ENCODE measurements at regions not wholly inside any gene's neighbourhood (a gene's known extent, or its start where the extent isn't known, plus 50 kb on each side); places are given as distances from the start of the nearest gene placed in this dataset.

DNA sequence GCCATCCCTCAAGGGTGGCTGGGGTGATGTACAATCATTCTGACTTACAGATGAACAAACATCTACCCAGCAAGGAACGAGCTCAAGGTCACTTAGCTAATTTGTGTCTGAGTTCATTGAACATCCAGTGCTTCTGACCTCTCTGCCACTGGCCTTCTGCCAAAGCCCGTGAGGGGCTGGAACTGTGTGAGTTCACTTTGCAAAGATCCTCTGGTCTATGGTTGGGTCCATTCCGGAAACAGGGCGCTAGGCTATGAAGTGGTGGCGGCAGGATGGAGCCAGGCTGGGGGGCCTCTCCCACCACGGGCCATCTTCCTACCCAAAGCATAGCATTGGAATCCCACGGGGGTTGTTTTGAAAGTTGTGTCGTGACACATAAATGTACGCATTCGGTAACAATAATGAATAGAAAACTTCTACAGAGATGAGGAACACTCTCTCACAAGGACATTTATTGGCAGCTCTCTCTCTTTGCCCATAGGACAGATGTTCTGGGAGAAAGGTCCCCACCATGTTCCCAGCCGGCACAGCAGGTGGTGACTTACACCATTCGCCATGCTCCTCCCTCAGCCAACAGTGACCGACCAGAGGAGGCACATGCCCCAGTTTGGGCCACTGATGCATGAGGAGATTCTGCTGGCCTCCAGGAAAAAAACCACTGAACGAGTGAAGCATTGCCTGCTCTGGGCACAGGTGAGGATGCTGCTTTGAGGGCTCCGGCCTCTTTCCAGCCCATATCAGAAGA, 214.7 kb upstream of the CHRNA7 start:
- DNase-seq (ENCODE audit: low spot score) = no peak
- intact Hi-C loops (cut with DNase I) = no loop called here

DNA sequence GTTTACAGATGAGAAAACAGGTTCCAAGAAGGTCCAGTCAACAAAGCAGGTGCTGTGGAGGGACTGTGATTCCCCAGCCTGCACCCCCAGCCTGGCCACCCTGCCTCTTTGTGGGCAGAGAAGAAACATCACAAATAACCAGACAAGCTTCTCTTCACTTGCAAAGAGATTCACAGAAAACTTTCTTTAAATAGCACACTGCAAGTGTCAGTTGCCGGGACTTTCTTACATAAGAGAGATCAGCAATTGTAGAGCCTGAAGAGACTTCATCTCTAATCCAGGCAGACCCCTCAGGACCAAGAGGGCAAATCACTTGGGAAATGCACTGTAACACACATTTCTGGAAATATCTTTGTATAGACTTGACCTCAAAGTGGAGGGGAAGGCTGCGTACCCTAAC, 207.9 kb upstream of the CHRNA7 start:
- DNase-seq (ENCODE audit: low spot score) = no peak
- intact Hi-C loops (cut with DNase I) = no loop called here

DNA sequence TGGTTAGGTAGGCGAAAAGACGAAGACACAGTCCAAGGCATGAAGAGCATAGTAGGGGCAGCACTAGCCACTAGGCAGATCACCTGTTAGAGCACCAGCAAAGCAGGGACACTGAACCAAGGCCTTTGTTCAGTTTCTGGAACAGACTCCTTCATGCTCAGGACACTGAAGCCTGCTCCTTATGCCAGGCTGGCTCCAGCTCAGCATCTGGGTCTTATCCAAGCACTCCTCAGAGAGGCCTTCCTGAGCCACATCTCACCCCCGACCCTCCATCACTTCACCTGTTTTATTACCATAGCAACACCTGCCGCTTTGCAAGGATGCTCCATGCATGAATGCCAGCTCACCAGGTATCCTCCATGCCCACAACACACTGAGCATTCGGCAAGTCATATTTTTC, 206.3 kb upstream of the CHRNA7 start:
- intact Hi-C loops (cut with DNase I) = no loop called here
- no peak for DNase-seq (ENCODE audit: low spot score)

DNA sequence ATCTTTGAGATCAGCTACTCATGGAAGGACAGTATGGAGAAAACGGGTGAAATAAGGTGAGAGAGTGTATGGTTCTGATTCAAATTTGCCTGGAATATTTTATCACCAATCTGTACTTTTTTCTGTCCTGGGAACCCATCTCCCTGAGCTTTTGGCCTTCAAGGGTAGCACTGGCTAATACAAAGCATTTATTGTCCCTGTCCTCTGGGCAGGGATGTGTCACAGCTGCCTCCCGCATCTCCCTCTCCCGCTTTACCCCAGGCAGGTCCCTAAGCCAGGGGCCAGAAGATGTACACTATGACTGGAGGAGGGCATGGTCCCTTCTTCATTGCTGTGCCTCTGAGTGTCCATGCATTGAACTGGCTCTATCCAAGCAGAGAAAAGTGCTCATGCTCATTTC, 201.7 kb upstream of the CHRNA7 start:
- intact Hi-C loops (cut with DNase I) = no loop called here
- DNase-seq (ENCODE audit: low spot score) = no peak

DNA sequence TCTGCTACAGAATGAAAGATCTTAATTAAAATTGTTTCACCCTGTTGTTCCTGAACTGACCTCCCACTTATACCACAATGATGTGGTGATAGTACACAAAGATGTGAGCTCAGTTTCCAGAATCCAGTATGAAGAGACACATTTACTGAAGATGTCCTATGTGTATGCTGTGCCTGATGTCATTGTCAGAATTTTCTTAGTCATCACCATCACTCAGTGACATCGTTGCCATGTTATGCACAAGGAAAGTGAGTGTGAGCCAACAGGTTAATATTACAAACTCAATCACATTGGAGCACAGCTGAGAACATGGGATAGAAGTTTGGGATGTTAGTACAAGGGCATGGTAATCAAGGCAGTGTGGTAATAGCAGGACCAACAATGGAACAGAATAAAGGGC, 199.7 kb upstream of the CHRNA7 start:
- intact Hi-C loops (cut with DNase I) = no loop called here
- no peak for DNase-seq (ENCODE audit: low spot score)

DNA sequence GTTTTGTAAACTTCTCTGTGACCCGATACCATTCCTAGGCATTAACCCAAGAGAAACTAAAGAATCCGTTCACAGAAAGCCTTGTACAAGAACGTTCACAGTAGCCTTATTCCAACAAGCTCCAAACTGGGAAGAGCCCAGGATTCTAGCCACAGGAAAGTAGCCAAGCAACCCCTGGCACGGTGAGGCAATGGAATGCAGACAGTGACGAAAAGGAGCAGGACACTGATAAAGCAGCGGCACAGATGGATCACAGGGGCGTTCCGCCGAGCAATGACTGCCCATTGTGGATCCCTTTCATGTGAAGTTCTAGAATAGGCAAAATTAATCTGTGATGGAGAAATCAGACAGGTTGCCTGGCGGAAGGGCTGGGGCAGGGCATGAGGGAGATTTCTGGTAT, 198.7 kb upstream of the CHRNA7 start:
- intact Hi-C loops (cut with DNase I) = no loop called here
- DNase-seq (ENCODE audit: low spot score) = no peak

DNA sequence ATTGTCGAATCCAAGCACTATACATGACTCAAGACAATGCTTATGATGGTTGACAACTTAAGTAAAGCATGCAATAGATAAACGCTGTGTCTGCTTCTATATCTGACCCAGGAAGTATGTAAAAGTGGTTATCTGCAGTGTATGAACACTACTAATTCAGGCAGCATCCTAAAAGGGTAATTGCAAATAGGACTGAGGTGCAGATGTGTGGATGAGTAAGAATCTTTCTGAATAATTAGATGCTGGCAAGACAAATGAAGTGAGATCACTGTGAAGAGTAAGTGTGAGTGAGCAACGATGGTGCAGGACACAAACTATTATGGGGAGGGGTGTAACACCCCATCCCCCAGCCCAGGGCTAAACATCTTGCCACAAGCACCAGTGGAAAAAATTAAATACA, 195.7 kb upstream of the CHRNA7 start:
- no peak for DNase-seq (ENCODE audit: low spot score)
- intact Hi-C loops (cut with DNase I) = no loop called here

DNA sequence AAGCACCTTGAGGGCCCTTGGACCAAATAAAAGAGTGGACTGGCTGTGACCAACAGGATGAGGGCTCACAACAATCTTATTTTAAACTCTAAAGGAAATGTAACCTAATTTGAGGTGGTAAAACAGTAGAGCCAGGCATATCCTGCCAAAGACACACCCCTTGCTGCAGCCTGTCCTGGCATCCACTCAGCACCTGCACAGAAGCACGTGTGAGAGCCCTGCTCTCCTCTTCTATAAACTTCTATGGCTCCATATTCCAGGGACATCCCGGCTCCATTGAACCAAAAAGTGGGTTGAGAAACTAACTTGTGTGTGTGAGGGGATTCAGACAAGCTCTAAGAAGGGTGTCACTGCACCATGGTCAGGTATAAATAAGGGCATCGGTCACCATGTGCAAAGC, 190.9 kb upstream of the CHRNA7 start:
- DNase-seq (ENCODE audit: low spot score) = no peak
- intact Hi-C loops (cut with DNase I) = no loop called here

DNA sequence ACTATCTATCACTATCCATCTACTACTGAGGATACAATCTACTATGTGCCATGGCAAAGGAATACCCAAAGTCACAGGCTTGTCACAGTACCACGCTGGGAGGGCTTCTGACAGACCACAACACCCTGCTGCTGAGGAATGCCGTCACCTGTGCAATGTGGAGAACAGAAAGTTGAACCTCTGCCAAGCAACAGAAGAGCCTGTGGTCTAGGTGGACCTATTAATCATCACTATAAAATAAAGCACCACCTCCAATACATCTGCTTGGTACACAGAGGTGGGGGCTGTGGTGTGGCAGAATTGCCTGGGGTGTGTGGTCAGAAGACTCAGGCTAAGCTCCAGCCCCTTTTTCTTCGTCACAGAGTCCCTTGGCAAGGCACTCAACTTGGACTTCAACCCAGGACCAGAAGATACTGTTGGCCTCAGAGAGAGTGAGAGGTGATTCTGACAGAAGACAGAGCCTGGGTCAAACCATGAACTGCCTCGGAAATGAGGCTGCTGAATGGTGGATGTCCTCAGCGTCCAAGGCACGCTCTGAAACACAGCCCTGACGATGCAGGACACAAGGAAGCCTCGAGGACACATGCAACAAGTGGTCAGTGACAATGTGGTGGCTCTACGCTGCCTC, 189.4 kb upstream of the CHRNA7 start:
- no peak for DNase-seq (ENCODE audit: low spot score)
- intact Hi-C loops (cut with DNase I) = no loop called here

DNA sequence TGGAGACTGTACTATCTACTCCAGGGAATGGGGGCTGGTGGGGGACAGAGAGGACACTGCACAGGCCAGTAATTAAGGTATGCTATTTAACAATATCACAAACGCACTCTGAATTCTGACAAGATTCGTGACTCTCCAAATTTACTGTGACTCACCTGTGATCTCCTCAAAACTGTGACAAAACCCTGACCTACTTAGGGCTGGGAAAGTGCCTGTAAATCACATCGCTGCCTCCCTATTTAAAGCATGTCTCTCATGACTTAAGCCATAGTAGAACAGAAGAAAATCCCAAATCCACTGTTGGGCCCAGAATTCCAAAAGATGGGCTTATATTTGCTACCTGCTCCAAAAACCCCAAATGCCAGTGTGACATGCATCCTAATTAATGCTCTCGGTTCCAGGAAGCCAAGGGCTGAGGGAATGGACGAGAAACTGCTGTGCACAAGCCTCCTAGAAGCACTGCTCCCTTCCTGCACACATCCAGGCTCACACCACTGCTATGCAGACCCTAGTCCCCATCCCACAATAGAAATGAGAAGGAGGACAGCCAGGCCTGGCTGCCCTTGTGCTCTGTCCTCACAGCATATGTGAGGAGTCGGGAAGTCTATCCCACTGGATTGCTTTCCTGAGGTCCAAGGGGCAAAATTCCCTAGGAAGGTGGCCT, 187.7 kb upstream of the CHRNA7 start:
- intact Hi-C loops (cut with DNase I) = no loop called here
- DNase-seq (ENCODE audit: low spot score) = no peak

DNA sequence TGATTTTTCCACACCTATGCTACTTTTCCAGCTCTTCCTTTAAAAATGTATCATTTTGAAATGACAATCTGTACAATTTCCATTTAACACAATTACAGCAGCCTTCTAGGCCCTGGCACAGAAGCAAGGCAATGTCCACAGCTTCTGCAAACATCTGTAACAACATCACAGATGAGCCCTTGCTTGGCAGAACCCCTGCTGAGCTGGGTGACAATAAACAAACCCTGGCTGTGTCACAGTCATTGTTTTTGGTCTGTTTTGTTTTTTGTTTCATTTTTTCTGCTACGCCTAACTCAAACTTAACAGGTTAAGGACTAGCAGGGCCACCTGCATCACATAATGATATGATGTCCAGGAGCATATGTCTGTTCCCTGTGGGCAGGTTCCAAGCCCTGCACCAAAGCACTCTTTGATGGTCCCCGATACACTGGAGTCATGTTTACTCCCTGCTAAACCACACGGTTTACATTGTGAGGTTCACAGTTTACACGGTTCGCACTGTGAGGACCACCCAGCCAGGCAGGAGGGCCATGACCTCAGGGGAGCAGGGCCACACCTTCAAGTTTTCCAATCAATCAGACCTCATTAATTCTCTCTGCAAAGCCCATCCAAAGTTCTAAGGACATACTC, 186.8 kb upstream of the CHRNA7 start:
- intact Hi-C loops (cut with DNase I) = no loop called here

DNA sequence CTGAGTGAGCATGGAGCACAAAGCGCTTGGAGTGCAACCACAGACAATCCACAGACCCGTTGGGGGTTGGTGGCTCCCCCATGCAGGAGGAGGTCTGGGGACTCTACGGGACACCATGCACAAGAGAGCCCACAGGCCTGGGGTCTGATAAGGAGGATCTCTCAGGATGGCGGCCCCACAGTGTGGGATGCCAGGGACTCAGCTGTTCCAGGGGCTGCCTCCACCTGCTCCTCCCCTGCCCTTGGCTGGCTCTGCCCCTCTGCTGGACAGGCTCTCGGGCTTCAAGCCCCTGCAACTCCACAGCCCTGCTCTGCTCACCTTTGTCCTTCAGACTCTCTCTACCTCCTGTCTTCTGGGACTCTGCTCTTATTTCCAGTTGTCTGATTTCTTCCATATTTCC, 184.5 kb upstream of the CHRNA7 start:
- DNase-seq (ENCODE audit: low spot score) = no peak
- intact Hi-C loops (cut with DNase I) = no loop called here

More for the DNA sequence above, 186.8 kb upstream of the CHRNA7 start:
- no peak for DNase-seq (ENCODE audit: low spot score)

DNA sequence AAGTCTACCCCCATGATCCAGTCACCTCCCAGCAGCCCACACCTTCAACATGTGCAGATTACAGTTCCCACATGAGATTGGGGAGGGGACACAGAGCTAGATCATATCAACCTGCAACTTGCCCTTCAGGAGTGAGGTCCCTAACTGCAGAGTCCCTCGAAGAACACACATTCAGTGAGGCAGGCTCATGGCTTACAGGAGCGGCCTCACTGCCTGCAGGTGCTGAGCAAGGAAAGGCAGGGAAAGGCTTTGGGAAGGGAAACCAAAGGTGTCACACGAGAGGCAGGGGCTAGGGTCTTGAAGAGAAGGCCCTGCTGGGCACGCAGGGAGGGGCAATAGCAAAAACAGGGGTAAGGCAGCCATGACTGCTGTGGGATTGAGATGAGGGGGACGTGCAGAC, 182.4 kb upstream of the CHRNA7 start:
- intact Hi-C loops (cut with DNase I) = no loop called here
- no peak for DNase-seq (ENCODE audit: low spot score)

DNA sequence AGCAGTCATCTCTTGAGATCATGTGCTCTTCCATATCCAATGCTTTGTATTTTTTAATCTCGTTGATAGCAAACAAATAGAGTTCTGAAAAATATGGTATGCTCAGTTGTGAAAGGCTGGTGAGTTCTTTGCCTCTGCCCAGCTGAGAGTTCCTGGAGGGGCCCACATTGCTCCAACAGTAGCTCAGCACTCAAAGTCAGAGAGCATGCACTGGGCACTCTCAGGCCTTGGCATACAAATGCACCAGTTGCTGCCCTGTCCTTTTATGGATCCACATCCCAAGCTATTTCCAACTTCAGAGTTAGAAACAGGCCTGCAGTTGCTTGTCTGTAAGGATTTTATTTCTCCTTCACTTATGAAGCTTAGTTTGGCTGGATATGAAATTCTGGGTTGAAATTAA, 181.7 kb upstream of the CHRNA7 start:
- no peak for DNase-seq (ENCODE audit: low spot score)
- intact Hi-C loops (cut with DNase I) = no loop called here

DNA sequence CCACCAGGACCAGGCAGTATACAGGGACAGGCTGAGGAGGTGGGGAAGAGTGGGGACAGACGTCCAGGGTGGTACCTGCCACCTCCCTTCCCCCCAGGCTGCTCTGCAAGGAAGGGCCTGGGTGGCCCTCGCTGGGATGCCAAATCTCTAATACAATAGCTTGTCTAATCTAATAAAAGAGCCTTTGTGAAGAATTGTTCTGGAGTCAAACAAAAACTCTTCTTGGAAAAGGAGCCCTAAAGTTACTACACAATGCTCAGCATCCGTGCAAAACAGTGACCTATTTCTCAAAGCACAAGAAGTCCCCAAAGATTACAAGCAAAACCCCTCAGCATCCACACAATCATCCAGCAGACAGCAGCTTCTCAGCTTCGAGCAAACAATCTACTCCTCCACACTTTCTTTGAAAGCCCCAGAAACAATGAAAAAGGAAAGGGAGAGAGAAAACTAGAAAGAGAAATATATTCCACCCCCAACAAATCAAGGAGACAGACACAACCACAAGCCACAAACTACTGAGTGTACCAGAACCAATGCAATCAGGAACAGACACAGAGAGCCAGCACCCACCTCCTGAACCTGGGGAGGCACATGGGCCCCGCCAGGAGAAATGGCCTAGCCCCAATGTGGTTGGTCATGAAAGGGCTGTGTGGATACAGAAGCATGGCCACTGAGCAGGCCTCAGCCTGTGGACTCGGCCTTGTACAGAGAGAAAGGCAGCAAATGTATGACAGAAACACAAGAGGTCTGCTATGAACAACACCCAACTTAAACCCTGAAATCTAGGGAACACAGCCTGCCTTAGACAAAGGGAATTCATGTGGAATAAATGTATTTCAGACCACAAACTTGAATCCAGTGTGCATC, 177.1 kb upstream of the CHRNA7 start:
- DNase-seq (ENCODE audit: low spot score) = no peak
- intact Hi-C loops (cut with DNase I) = no loop called here

DNA sequence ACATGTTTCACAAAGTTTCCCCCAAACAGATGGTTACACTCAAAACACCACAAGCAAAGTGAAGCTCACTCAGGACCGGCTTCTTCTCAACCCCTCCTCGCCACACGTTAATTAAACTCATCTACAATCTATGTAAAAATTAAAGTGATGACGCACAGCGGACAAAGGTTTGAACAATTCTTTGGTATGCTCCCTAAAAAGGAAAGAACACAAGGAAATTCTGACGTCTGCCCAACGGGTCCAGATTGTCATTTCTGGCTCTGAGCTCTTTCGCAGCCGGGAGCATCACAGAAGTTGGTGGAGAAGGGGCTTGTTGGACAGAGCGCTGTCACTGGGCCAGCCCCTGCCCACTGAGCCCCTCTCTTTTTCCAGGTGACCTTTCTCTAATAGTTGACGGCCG, 173.7 kb upstream of the CHRNA7 start:
- intact Hi-C loops (cut with DNase I) = no loop called here
- DNase-seq (ENCODE audit: low spot score) = no peak

DNA sequence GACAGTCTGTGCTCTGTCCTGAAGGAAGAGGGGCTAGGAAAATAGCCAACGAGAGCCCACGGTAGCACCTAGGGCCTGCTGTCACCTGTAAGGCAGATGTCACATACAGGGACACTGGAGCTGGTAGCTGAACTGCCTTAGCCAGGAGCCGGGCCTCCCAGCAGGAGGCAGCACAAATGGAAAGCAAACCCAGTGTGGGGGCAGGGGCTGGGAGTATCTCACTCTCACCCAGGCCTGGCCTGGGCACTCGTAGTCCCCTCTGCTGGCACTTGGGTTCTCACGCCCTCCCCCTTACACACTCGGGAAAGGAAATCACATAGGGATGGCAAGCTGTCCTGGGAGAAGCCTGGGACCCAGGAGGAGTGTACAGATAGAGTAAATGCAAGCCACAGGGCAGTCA, 173.1 kb upstream of the CHRNA7 start:
- intact Hi-C loops (cut with DNase I) = no loop called here
- no peak for DNase-seq (ENCODE audit: low spot score)

DNA sequence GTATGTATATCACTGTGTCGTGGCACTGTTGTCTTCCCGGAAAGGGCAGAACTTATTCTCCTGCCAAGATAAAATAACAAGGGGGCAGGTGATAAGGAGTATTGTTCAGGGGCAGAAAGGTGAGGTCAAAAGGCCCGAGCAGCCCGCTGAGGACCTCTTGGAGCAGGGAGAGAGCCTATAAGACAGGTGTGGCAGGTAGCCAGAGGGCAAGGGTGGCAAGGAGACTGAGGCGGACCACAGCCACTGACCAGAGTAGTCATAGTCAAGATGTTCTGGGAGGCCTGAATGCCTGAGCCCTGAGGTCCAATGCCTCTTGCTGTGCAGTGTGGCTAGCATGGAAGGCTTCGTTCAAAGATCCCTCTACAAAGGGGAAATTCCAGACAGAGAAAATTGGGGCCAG, 172.3 kb upstream of the CHRNA7 start:
- intact Hi-C loops (cut with DNase I) = no loop called here

DNA sequence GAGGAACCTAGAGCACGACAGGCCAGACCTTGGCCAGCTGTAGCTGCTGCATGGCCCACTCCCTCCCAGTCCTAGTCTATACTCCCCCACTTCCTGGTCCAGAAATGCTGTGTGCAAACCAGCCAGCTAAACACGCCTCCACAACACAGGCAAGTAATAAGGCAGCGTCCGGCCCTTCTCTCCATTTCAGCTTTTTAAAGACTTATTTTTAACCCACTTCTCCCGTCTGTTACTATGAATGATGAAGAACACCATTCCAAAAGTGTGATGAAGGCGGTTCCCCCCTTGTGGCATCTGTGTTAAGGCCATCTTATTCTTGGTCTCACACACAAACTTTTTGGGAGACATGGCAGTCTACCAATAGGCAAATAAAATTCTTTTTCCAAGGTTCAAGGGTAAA, 164.1 kb upstream of the CHRNA7 start:
- DNase-seq (ENCODE audit: low spot score) = no peak
- intact Hi-C loops (cut with DNase I) = no loop called here

More for the DNA sequence above, 172.3 kb upstream of the CHRNA7 start:
- DNase-seq (ENCODE audit: low spot score) = no peak

Data from cardiac septum (tissue), 1 donor.